Tibial artery (tissue), 4 donors: ENCODE measurements at regions not wholly inside any gene's neighbourhood (a gene's known extent, or its start where the extent isn't known, plus 50 kb on each side); places are given as distances from the start of the nearest gene placed in this dataset.

ENCODE experiments used
- DNase-seq, 2 donors: peaks; one replicate each; pipeline ENCODE4 v3.0.0-alpha.2; 2019
- H3K27ac ChIP-seq, 2 donors: fragments of 200-600 bp; sonication (generic) in 1 of 2; 1 replicate in 1 of 2; 2 replicates in 1 of 2; pipeline ENCODE4 v1.5.1; 2018 to 2019; ENCODE audit warnings: mild to moderate bottlenecking in 1 of 2
- H3K27me3 ChIP-seq, 2 donors: fragments of 200-600 bp; sonication (generic) in 1 of 2; one replicate each; pipeline versions ENCODE4 v1.5.1 to v1.6.0; 2016 to 2019
- H3K36me3 ChIP-seq, 3 donors: fragments of 200-600 bp; sonication (generic) in 2 of 3; one replicate each; pipeline ENCODE4 v1.5.1; 2016 to 2019; ENCODE audit warnings: mild to moderate bottlenecking in 2 of 3
- H3K4me1 ChIP-seq, 4 donors: fragments of 200-600 bp; sonication (generic) in 2 of 4; 1 replicate in 3 of 4; 2 replicates in 1 of 4; pipeline ENCODE4 v1.5.1; 2016 to 2019
- H3K4me3 ChIP-seq, 2 donors: fragments of 200-600 bp; sonication (generic) in 1 of 2; 1 replicate in 1 of 2; 2 replicates in 1 of 2; pipeline ENCODE4 v1.5.1; 2018 to 2019; ENCODE audit warnings: mild to moderate bottlenecking in 2 of 2
- H3K9me3 ChIP-seq, 3 donors: fragments of 200-600 bp; sonication (generic) in 1 of 3; one replicate each; pipeline ENCODE4 v1.5.1; 2016 to 2019
- intact Hi-C: fragments of 100-400 bp; cut with DNase I; formaldehyde crosslinking; loops from one replicate; pipeline ENCODE4 v1.15.0; 2023; ENCODE audit warnings: low total_unique reads
- TF ChIP-seq, protein P1 (sequence below), 2 experiments: fragments of 200-600 bp in 1 of 2; fragments of 450-650 bp in 1 of 2; IDR thresholded peaks; one replicate each; pipeline ENCODE4 v1.5.1; 2017 to 2019; ENCODE audit warnings: antibody characterized with exemption in 2 of 2, mild to moderate bottlenecking in 1 of 2, moderate library complexity in 1 of 2

DNA sequence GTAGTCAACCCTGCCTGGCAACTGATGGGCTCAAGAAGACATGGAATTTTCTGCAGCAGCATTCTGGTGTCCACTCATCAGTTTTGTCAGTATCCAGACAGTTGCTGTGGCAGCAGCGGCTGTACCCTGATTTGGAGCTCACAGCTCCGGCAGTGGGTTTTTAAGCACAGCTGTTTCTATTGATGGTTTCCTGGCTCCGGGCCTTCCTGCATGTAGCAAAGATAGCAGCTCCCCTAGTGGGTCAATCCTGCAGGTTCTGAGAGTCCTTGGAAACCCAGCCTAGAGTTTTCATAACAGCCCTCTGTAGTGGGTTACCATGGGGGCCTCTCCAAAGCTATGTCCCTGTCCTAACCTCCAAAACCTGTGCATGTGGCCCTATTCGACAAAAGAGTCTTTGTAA, 84.0 kb upstream of the ATP6AP2 start:
- H3K27ac ChIP-seq = no peak overlapping the region
- intact Hi-C loops = no loop called here
- no peak for DNase-seq
- no peaks in the 10 kb centered on the region for H3K36me3 ChIP-seq
- peaks cover 0 to 14% (median 11%) of the 10 kb centered on the region in 3 donors for H3K9me3 ChIP-seq
- TF ChIP-seq, protein P1, sequence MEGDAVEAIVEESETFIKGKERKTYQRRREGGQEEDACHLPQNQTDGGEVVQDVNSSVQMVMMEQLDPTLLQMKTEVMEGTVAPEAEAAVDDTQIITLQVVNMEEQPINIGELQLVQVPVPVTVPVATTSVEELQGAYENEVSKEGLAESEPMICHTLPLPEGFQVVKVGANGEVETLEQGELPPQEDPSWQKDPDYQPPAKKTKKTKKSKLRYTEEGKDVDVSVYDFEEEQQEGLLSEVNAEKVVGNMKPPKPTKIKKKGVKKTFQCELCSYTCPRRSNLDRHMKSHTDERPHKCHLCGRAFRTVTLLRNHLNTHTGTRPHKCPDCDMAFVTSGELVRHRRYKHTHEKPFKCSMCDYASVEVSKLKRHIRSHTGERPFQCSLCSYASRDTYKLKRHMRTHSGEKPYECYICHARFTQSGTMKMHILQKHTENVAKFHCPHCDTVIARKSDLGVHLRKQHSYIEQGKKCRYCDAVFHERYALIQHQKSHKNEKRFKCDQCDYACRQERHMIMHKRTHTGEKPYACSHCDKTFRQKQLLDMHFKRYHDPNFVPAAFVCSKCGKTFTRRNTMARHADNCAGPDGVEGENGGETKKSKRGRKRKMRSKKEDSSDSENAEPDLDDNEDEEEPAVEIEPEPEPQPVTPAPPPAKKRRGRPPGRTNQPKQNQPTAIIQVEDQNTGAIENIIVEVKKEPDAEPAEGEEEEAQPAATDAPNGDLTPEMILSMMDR (IDR thresholded peaks at IDR 0.05) = no peak
- no peaks in the 10 kb centered on the region for H3K27me3 ChIP-seq
- no peaks in the 10 kb centered on the region for H3K4me1 ChIP-seq
- H3K4me3 ChIP-seq = no peak overlapping the region

DNA sequence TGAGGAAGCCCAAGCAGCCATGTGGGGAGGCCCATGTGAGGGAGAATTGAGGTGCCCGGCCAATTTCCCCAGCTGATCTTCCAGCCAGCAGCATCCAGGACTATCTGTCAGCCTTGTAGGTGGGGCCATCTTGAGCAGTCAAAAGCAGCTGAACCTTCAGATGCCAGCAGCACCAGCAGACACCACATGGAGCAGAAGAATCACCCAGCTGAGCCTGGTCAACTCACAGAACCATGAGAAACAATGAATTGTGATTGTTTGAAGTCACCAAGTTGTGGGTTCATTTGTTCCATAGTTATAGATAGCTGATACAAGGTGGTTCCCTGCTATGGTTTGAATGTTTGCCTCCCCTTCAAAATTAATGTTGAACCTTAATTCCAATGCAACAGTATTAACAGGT, 85.1 kb upstream of the ATP6AP2 start:
- TF ChIP-seq, protein P1 (IDR thresholded peaks at IDR 0.05) = no peak
- DNase-seq = no peak
- Histone ChIP-seq H3K4me1 (no peaks in the 10 kb centered on the region), H3K27me3 (no peaks in the 10 kb centered on the region), H3K27ac (no peak overlapping the region), H3K36me3 (no peaks in the 10 kb centered on the region), H3K4me3 (no peak overlapping the region), H3K9me3 (peaks cover 0 to 14% (median 11%) of the 10 kb centered on the region in 3 donors)
- intact Hi-C loops = no loop called here

DNA sequence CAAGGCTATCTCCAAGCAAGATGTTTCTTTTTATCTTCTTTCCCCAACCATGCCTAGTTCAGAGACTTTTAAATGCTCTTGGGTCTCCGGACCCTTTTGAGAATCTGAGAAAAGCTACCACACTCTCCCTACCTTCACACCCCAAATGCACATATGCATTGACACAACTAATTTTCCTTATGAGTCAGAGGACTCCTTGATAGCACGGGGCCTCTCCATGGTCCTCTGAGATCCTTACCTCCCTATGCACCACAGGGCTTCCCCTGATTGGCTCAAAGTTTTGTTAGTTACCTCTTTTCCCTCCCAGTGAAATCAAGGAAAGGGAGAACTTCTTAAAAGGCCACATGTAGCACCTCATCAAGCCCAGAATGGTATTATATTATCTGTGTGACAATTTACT, 86.8 kb upstream of the ATP6AP2 start:
- DNase-seq = no peak
- no peak overlapping the region for H3K27ac ChIP-seq
- no peak overlapping the region for H3K4me3 ChIP-seq
- peaks cover 0 to 14% (median 11%) of the 10 kb centered on the region in 3 donors for H3K9me3 ChIP-seq
- no peaks in the 10 kb centered on the region for H3K36me3 ChIP-seq
- no peaks in the 10 kb centered on the region for H3K27me3 ChIP-seq
- no peaks in the 10 kb centered on the region for H3K4me1 ChIP-seq
- intact Hi-C loops = no loop called here
- TF ChIP-seq, protein P1 (IDR thresholded peaks at IDR 0.05) = no peak

DNA sequence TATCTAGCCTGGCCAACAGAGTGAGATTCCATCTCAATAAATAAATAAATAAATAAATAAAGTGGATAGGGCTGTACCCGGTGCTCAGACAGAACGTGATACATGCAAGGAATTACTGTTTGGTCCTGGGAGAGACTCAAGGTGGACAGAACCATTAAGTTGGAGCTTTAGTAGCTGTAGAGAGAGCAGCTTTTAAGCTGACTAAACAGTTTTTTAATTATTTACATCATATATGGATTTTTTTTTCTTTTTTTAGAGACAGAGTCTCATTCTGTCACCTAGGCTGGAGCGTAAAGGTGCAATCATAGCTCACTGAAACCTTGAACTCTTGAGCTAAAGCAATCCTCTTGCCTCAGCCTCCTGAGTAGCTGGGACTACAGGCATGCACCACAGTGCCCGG, 92.5 kb upstream of the ATP6AP2 start:
- H3K36me3 ChIP-seq = no peaks in the 10 kb centered on the region
- H3K27ac ChIP-seq = no peak overlapping the region
- intact Hi-C loops = no loop called here
- H3K9me3 ChIP-seq = peaks cover 0 to 7% (median 7%) of the 10 kb centered on the region in 3 donors
- H3K4me3 ChIP-seq = no peak overlapping the region
- no peaks in the 10 kb centered on the region for H3K4me1 ChIP-seq
- H3K27me3 ChIP-seq = no peaks in the 10 kb centered on the region
- no peak for DNase-seq
- TF ChIP-seq, protein P1 (IDR thresholded peaks at IDR 0.05) = no peak

DNA sequence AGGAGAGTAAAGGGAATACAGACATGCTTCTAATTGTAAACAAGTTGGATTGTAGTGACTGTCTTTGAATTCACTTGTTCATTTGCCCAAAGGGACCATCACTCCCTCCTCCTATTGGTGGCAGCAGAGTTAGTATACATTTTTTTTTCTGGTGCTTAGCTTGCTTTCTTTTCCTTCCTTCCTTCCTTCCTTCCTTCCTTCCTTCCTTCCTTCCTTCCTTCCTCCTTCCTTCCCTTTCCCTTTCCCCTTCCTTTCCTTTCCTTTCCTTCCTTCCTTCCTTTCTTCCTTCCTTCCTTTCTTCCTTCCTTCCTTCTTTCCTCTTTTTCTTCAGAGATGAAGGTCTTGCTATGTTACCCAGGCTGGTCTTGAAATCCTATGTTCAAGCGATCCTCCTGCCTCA, 94.8 kb upstream of the ATP6AP2 start:
- Histone ChIP-seq H3K36me3 (no peaks in the 10 kb centered on the region), H3K4me3 (no peak overlapping the region), H3K9me3 (peaks cover 0 to 7% (median 7%) of the 10 kb centered on the region in 3 donors), H3K27me3 (no peaks in the 10 kb centered on the region), H3K27ac (no peak overlapping the region), H3K4me1 (no peaks in the 10 kb centered on the region)
- no peak for DNase-seq
- TF ChIP-seq, protein P1 (IDR thresholded peaks at IDR 0.05) = no peak
- intact Hi-C loops = no loop called here
